KBM-7 (cell line): ENCODE measurements at regions not wholly inside any gene's neighbourhood (a gene's known extent, or its start where the extent isn't known, plus 50 kb on each side); places are given as distances from the start of the nearest gene placed in this dataset.
"Not testable (repeated sequence)": the region's sequence is repeated elsewhere in the genome, so short reads cannot be mapped to it uniquely, and the experiment has no call there.

ENCODE experiments used
- DNase-seq: peaks from one replicate; pipeline ENCODE4 v3.0.0-alpha.2; 2015
- in situ Hi-C: fragments of 300-500 bp; cut with MboI; formaldehyde crosslinking; loops from 2 replicates; pipeline ENCODE4 v1.14.3; 2020; ENCODE audit warnings: low sequenced_read_pairs, low pct_unique_long_range_greater_than_20kb, mixed read lengths

GRCh38 chr7:112649560-112649959, 140.6 kb downstream of the TMEM168 start:
- in situ Hi-C loops, result no loop called here
- no peak for DNase-seq

DNA sequence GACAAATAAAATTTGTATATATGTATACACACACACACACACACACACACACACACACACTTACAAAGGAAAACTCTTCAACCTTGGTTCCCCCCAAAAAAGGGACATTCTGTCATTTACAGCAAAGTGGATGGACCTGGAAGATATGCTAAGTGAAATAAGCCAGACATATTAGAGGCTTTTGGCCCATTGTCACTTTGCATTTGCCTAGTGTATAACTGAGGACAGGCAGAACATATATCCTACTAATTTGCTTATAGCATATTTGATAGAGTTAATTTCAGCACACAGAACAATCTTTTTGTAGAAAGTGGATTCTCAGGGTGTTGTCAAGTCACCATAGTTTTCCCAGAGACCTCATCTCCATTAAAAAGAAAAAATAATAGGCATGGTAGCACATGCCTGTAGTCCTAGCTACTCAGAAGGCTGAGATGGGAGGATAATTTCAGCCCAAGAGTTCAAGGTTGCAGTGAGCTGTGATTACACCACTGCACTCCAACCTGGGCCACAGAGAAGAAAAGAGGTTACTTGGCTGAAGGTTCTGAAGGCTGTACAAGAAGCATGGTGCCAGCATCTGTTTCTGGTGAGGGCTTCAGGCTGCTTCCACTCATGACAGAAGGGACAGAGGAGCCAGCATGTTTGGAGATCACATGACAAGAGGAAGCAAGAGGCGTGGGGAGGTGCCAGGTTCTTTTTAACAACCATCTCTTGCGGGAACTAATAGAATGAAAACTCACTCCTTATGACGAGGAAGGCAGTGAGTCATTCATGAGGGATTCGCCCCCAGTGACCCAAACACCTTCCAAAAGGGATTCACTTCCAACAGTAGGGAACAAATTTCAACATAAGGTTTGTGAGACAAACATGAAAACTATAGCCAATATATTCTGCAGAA, 135.6 kb downstream of the TMEM168 start:
- no peak for DNase-seq
- in situ Hi-C loops, result no loop called here

DNA sequence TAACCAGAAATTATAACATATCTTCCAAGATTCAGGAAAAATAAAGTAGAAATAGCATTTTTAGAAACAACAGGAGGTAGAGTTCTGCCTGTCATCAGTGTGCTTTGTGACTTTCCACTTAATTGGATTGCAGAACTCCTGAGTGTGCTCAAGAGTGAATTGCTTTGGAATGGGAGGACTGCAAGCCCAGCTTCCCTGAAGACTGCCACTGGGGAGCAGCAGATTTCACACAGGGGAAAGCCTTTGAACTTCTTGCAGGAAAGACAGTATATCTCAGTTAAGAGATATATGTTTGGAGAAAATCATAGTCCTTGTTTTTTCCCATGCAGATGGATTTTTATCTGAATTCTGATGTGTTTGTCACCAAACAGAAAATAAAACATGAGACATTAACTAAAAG, 124.5 kb downstream of the TMEM168 start:
- DNase-seq, result no peak
- in situ Hi-C loops, result no loop called here

DNA sequence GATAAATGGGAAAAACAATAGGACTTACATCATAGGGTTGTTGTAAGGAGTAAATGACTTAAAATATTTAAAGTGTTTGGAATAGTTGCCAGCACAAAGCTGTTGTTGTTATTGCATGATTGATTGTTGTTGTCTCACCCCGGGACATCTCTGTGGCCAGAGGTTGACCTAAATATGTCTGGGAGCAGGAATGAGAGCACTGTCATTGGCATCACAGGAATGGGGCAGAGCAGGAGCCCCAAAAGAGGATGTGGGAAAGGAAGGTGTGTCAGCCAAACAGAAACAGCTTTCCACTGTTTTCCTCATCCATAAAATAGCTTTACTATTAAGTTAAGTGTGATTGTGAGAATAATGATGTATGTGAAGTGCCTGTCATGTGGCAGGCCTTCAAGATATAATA, 121.6 kb downstream of the TMEM168 start:
- DNase-seq, result no peak
- in situ Hi-C loops, result no loop called here

- in situ Hi-C loops, result no loop called here
Measured at GRCh38 chr7:112669306-112669705, 120.9 kb downstream of the TMEM168 start.

DNA sequence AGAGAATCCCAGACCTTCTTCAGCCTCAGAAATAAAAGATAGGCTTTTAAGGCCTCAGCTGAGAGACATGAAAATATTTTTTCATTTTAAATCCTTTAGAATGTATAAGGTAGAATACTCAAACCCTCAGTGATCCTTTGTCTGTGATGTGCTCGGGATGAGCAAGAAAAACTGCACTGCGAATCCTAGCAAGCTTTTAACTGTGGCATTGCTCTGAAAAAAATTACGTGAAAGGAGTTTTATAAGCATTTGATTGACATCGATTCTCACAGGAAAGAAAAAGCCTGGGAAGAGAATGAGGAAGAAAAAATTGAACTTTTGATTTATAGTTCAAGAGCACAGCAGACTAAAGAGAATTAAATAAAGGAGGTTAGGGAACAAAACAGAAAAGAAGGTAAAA, 120.0 kb downstream of the TMEM168 start:
- in situ Hi-C loops, result no loop called here
- DNase-seq, result no peak

More at GRCh38 chr7:112669306-112669705, 120.9 kb downstream of the TMEM168 start:
- DNase-seq, result no peak

DNA sequence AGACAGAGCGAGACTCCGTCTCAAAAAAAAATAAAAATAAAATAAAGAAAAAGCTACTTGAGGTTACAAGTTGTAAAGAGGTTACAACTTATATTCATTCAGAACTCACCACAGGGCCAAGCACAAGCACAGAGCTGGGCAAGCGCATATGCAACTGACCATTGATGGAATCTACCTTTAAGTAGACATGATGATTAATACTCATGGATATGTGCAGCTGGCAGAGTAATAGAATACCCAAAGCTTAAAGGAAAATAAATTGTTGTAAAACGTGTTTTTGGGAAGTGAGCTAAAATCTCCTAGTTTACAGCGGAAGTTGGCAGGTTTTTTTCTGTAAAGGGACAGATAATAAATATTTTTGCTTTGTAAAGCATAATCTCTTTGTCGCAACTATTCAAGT, 111.6 kb downstream of the TMEM168 start:
- in situ Hi-C loops, result no loop called here

DNA sequence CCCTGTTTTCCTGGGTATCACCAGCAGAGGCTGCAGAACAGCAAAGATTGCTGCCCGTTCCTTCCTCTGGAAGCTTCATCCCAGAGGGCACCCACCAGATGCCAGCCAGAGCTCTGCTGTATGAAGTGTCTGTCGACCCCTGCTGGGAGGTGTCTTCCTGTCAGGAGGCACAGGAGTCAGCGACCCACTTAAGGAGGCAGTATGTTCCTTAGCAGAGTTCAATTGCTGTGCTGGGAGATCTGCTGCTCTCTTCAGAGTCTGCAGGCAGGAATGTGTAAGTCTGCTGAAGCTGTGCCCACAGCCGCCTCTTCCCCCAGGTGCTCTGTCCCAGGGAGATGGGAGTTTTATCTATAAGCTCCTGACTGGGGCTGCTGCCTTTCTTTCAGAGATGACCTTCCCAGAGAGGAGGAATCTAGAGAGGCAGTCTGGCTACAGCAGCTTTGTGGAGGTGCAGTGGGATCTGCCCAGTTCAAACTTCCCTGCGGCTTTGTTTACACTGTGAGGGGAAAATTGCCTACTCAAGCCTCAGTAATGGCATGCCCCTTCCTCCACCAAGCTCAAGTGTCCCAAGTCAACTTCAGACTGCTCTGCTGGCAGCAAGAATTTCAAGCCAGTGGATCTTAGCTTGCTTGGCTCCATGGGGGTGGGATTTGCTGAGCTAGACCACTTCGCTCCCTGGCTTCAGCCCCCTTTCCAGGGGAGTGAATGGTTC, 100.6 kb downstream of the TMEM168 start:
- in situ Hi-C loops, DNase-seq: not testable (repeated sequence)

More for the DNA sequence above, 111.6 kb downstream of the TMEM168 start:
- no peak for DNase-seq

- DNase-seq, result no peak
- in situ Hi-C loops, result no loop called here
Measured at GRCh38 chr7:112692333-112692732, 97.9 kb downstream of the TMEM168 start.

GRCh38 chr7:112697211-112697610, 93.0 kb downstream of the TMEM168 start:
- in situ Hi-C loops, DNase-seq: not testable (repeated sequence)

DNA sequence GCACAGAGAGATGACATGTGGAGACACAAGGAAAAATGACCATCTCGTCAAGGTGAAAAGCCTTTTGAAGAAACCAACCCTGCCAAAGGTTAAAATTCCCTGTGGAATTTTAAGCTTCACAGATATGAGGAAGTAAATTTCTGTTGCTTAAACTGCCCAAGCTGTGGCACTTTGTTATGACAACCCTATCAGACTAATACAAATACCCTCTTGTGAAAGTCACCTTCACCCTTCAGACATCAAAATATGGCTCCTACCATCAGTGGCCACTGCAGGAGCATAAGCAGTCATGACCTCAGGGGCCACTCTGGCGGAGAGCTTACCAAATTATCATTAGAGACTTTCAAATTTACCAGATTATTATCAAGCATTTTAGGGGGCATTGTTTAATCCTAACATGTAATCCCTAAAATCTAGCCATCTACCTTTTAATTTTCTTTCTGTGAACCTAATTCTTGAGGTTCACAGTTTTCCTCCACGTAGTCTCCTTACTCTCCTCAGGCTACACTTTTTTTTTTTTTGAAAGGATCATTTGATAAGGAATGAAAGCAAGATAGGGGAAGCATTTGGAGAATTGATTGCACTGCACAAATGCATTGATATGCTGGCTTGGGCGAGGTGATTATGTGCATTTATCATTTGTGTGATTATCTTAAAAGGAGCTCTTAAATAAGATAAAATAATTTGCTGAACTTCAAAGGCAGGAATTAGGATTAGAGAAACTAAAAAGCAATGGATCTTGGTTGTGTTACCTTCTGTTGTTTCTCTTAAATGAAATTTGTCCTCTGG, 90.3 kb downstream of the TMEM168 start:
- in situ Hi-C loops, result no loop called here
- no peak for DNase-seq

DNA sequence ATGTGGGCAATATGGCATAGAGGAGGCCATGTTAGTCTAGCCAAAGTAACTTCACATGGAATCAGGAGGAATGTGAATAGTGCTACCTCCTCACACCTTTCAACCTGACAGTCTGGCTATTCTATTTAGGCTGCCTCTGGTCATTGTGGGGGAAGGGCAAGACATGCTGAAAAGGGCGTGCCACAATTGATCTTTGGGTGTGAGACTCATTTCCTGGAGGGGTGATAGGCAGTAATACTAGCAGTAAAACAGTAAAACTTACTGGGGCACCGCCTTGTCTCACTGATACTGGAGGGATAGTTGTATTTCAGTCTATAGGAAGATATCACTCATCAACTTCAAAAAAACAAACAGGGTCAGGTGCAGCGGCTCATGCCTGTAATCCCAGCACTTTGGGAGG, 88.7 kb downstream of the TMEM168 start:
- DNase-seq, result no peak
- in situ Hi-C loops, result no loop called here

GRCh38 chr7:112707655-112708054, 82.5 kb downstream of the TMEM168 start:
- in situ Hi-C loops, result no loop called here
- no peak for DNase-seq

DNA sequence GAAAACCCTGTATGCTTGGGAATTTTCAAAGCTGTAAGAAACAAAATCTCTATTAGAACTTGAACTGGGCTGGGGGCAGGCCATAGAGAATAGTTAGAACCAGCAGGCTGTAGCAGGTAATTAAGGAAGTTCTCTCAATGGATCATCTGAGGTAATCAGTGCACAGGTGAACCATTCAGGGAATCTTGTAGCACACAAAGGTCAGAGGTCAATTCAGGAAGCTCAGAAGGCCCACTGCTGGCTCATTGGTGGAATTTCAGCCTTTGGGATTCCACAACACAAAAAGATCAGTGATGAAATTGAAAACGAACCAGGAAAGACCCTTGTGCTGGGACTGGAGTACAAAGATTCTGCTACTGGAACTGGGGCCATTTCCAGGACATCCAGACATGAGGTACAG, 82.0 kb downstream of the TMEM168 start:
- in situ Hi-C loops, result no loop called here
- no peak for DNase-seq
